ENCODE measurements at regions not wholly inside any gene's neighbourhood (a gene's known extent, or its start where the extent isn't known, plus 50 kb on each side); places are given as distances from the start of the nearest gene placed in this dataset.

DNA sequence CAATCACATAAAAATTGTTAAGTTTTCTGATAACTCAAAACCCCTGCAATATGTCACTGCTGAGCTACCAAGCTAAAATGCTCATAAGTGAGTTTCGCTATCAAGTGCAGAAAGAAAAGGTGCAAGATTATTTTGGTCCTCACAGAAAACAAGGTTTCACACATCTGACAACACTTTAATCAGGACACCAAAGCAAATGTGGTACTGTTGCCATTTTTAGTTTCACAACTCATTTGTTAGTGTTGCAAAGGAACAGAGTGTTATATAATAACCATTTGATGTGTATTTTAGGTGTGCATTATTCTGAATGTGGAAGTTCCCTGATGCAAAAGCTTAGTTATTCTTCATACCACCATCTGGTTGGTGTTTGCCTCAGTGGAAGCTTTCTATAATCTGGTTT lies 956.2 kb downstream of the DSC3 start:
- no peak for DNase-seq (ENCODE audit: low spot score in 2 of 2)
- WGBS, 2 donors = 83 to 85% methylated on average over 1 of the region's 1 CpG
- no peak overlapping the region for H3K4me3 ChIP-seq (ENCODE audit: low read depth, poor library complexity, severe bottlenecking)
- TF ChIP-seq POLR2A (IDR thresholded peaks at IDR 0.05) (no peak), CTCF (IDR thresholded peaks at IDR 0.05) (no peak)
- intact Hi-C loops (cut with DNase I; ENCODE audit: low total_unique reads) = no loop called here

DNA sequence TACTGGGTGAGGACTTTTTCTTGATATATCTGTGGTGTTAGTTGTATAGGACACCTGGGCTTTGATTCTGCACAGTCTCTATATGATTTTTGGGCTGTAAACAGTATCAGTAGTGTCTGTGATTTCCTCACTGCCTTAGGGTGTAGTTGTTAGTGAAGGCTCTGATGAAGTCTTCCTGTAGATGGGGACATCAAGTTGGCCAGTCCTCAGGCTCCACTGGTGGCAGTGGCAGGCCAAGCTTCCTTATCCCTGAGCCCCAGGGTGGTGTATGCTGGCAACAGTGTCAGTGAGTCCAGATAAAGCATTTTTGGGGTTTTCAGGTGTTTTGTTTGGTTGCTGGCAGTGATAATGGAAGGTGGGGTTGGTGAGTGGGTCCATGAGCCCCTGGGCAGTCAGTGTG lies 961.4 kb downstream of the DSC3 start:
- DNase-seq (ENCODE audit: low spot score in 2 of 2) = no peak
- TF ChIP-seq CTCF (IDR thresholded peaks at IDR 0.05) (no peak), POLR2A (IDR thresholded peaks at IDR 0.05) (no peak)
- intact Hi-C loops (cut with DNase I; ENCODE audit: low total_unique reads) = no loop called here
- no peak overlapping the region for H3K4me3 ChIP-seq (ENCODE audit: low read depth, poor library complexity, severe bottlenecking)

DNA sequence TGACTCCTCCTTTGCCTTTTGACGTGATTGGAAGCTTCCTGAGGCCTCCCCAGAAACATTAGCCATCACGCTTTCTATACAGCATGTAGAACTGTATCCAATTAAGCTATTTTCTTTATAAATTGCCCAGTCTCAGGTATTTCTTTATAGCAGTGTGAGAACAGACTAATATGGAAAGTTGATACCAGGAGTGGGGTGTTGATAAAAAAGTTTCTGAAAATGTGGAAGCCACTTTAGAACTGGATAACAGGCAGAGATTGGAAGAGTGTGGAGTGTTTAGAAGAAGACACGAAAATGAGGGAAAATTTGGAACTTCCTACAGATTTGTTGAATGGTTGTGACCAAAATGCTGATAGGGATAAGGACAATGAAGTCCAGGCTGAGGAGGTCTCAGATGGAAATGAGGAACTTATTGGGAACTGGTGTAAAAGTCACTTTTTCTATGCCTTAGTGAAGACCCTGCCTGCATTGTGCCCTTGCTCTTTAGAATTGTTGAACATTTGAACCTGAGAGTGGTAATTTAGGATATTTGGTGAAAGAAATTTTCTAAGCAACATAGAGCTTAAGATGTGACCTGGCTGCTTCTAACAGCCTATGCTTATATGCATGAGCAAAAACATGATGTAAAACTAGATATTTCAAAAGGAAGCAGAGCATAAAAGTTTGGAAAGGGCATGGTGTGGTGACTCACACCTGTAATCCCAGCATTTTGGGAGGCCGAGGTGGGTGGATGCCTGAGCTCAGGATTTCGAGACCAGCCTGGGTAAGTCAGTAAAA lies 969.7 kb downstream of the DSC3 start:
- WGBS, 2 donors = 55 to 66% methylated on average over 5 of the region's 5 CpGs
- no peak overlapping the region for H3K4me3 ChIP-seq (ENCODE audit: low read depth, poor library complexity, severe bottlenecking)
- TF ChIP-seq POLR2A (IDR thresholded peaks at IDR 0.05) = no peak
- TF ChIP-seq CTCF (IDR thresholded peaks at IDR 0.05) = no peak
- no peak for DNase-seq (ENCODE audit: low spot score in 2 of 2)
- intact Hi-C loops (cut with DNase I; ENCODE audit: low total_unique reads) = no loop called here

DNA sequence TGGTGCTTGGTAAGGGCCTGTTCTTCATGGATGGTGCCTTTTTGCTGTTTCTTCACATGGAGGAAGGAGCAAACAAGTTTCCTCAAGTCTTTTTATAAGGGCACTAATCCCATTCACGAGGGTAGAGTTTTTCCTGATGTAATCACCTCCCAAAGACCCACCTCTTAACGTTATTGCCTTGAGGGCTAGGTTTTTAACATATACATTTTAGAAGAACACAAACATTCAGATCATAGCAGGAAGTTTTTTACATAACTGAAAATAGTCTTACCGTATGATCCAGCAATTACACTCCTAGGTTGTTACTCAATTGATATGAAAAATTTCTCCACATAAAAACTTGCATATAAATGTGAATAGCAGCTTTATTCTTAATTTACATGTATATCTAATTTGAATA lies 976.3 kb downstream of the DSC3 start:
- TF ChIP-seq CTCF (IDR thresholded peaks at IDR 0.05) (no peak), POLR2A (IDR thresholded peaks at IDR 0.05) (no peak)
- WGBS, 2 donors = 41 to 43% methylated on average over 3 of the region's 3 CpGs
- no peak overlapping the region for H3K4me3 ChIP-seq (ENCODE audit: low read depth, poor library complexity, severe bottlenecking)
- DNase-seq (ENCODE audit: low spot score in 2 of 2) = no peak
- intact Hi-C loops (cut with DNase I; ENCODE audit: low total_unique reads) = no loop called here

GRCh38 chr18:30057398-30057797 lies 985.1 kb downstream of the DSC3 start:
- no peak for DNase-seq (ENCODE audit: low spot score in 2 of 2)
- intact Hi-C loops (cut with DNase I; ENCODE audit: low total_unique reads) = no loop called here
- TF ChIP-seq CTCF (IDR thresholded peaks at IDR 0.05) = no peak
- TF ChIP-seq POLR2A (IDR thresholded peaks at IDR 0.05) = no peak
- no peak overlapping the region for H3K4me3 ChIP-seq (ENCODE audit: low read depth, poor library complexity, severe bottlenecking)

GRCh38 chr18:30056528-30056927 lies 986.0 kb downstream of the DSC3 start:
- 64 to 65% methylated on average over 2 of the region's 2 CpGs for WGBS, 2 donors
- intact Hi-C loops (cut with DNase I; ENCODE audit: low total_unique reads) = no loop called here
- DNase-seq (ENCODE audit: low spot score in 2 of 2) = no peak
- no peak overlapping the region for H3K4me3 ChIP-seq (ENCODE audit: low read depth, poor library complexity, severe bottlenecking)
- TF ChIP-seq CTCF (IDR thresholded peaks at IDR 0.05) = no peak
- TF ChIP-seq POLR2A (IDR thresholded peaks at IDR 0.05) = no peak

Data from lower leg skin (tissue), 4 donors.